ENCODE measurements at regions not wholly inside any gene's neighbourhood (a gene's known extent, or its start where the extent isn't known, plus 50 kb on each side); places are given as distances from the start of the nearest gene placed in this dataset.

DNA sequence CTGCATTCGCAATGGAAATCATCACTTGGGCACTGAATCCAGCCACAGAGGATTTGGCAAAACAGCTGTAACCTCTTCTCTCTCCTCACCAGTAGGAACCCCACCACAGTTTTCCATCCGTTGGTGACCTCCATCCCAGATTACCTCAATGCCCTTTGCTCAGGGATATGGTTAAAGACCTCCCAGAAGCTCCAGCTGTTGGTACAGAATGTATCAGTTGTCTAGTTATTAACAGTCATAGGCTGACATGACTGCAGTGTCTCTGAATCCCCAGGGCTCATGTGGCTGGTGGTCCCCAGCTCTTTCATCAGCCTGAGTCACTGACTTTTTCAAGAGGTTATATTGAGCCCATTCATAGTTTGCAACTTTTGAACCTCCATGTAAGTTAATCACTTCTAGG, 189.8 kb upstream of the HHIP start:
- in situ Hi-C loops (cut with MboI; ENCODE audit: low pct_unique_long_range_greater_than_20kb, low sequenced_read_pairs, unreplicated experiment) = no loop called here
- TF ChIP-seq, protein P1, sequence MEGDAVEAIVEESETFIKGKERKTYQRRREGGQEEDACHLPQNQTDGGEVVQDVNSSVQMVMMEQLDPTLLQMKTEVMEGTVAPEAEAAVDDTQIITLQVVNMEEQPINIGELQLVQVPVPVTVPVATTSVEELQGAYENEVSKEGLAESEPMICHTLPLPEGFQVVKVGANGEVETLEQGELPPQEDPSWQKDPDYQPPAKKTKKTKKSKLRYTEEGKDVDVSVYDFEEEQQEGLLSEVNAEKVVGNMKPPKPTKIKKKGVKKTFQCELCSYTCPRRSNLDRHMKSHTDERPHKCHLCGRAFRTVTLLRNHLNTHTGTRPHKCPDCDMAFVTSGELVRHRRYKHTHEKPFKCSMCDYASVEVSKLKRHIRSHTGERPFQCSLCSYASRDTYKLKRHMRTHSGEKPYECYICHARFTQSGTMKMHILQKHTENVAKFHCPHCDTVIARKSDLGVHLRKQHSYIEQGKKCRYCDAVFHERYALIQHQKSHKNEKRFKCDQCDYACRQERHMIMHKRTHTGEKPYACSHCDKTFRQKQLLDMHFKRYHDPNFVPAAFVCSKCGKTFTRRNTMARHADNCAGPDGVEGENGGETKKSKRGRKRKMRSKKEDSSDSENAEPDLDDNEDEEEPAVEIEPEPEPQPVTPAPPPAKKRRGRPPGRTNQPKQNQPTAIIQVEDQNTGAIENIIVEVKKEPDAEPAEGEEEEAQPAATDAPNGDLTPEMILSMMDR (IDR thresholded peaks at IDR 0.05; ENCODE audit: extremely low read depth, insufficient read depth, missing control alignments) = no peak
- no peak for DNase-seq (ENCODE audit: low spot score)

DNA sequence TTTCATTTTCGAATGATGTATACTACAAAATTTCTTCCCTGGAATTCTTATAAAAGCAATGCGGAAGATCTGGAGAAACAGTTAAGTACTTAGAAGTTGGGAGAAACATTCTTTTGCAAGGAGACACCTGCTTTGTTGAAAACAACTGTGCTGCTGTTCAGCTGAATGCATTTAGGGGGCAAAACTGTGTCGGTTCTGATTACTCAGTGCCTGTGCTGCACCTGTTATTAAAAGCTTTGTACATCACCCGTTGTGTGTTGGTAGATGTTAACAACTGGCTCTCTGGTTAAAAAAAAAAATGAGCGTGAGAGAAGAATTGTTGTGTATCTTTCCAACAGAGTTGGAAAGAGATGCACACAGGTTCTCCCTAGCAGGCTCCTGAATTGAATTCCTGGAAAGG, 184.1 kb upstream of the HHIP start:
- DNase-seq (ENCODE audit: low spot score) = no peak
- TF ChIP-seq, protein P1 (IDR thresholded peaks at IDR 0.05; ENCODE audit: extremely low read depth, insufficient read depth, missing control alignments) = no peak
- in situ Hi-C loops (cut with MboI; ENCODE audit: low pct_unique_long_range_greater_than_20kb, low sequenced_read_pairs, unreplicated experiment) = no loop called here

DNA sequence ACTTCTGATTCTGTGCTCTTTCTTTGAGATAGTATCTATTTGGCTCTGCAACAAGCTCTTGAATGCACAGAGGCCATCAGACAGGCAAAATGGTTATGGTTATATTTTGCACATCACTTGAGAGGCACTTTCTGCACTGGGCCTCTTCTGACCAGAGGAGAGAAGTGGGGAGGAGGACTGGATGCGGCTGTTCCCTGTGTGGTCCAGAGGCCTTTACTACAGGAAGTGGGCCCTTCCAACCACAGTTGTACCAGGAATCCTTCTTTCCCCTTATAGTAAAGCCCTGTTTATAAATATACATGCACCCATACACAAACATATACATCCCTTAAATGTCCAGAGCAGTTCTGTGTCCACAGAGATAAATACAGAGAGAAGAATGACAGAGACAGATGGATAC, 182.7 kb upstream of the HHIP start:
- TF ChIP-seq, protein P1 (IDR thresholded peaks at IDR 0.05; ENCODE audit: extremely low read depth, insufficient read depth, missing control alignments) = no peak
- DNase-seq (ENCODE audit: low spot score) = no peak
- in situ Hi-C loops (cut with MboI; ENCODE audit: low pct_unique_long_range_greater_than_20kb, low sequenced_read_pairs, unreplicated experiment) = no loop called here

DNA sequence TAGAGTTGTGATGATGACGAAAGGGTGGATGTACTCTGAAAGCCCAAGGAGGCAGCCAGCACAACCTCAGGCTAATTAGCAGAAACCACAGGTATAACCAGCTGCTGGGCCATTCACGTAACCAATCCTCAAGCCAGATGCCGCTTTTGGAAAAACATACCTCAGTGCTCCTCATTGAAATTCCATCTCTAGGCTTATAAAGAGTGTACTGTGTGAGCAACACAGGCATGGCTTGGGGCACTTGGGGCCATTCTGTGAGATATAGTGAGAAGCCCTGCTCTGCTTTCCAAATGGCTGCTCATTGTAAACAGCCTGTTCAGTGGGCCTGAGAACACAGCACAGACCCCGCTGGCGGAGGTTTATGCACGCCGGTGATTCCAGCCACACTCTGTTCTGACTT, 182.1 kb upstream of the HHIP start:
- TF ChIP-seq, protein P1 (IDR thresholded peaks at IDR 0.05; ENCODE audit: extremely low read depth, insufficient read depth, missing control alignments) = no peak
- in situ Hi-C loops (cut with MboI; ENCODE audit: low pct_unique_long_range_greater_than_20kb, low sequenced_read_pairs, unreplicated experiment) = no loop called here
- DNase-seq (ENCODE audit: low spot score) = no peak

DNA sequence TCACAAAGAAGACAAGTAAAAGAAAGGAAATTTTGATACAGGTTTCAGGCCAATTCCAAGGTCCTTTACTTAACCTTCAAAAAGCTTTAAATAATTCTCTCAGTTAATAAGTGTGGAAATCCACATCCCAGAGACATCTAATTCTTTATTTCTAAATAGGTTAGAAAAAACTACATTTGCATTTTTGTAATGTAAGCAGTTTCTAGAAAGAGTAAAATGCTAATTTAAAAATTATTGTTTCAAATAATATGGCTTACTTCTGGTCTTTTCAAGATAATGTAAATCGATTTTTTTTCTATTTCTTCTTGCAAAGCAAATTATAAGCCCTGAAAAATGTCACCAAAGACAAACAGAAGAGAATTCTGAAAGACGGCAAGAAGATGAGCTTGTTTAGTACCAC, 180.4 kb upstream of the HHIP start:
- no peak for DNase-seq (ENCODE audit: low spot score)
- TF ChIP-seq, protein P1 (IDR thresholded peaks at IDR 0.05; ENCODE audit: extremely low read depth, insufficient read depth, missing control alignments) = no peak
- in situ Hi-C loops (cut with MboI; ENCODE audit: low pct_unique_long_range_greater_than_20kb, low sequenced_read_pairs, unreplicated experiment) = no loop called here

DNA sequence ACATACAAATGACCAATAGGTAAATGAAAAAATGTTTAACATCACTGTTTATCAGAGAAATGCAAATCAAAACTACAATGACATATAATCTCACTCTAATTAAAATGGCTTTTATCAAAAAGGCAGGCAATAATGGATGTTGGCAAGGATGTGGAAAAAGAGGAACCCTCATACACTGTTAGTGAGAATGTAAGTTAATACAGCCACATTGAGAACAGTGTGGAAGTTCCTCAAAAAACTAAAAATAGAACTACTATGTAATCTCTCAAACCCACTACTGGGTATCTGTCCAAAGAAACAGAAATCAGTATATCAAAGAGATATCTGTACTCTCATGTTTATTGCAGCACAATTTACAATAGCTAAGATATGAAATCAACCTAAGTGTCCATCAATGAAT, 165.9 kb upstream of the HHIP start:
- no peak for DNase-seq (ENCODE audit: low spot score)
- TF ChIP-seq, protein P1 (IDR thresholded peaks at IDR 0.05; ENCODE audit: extremely low read depth, insufficient read depth, missing control alignments) = no peak
- in situ Hi-C loops (cut with MboI; ENCODE audit: low pct_unique_long_range_greater_than_20kb, low sequenced_read_pairs, unreplicated experiment) = no loop called here

DNA sequence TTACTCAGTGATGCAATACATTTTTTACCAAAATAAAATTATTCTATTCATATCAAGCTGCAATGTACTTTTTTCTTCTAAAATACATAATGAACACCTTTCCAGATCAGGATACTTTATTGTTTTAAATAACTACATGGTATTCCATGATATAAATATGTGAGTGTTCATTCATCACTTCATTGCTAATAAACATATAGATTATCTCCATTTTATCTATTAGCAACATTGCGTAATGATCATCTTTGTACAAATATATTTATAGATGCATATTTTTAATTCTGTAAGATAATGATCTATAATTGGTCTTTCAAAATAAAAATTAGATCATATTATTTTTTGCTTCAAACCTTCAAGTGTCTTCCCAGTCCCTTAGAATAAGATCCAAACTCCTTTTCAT, 156.1 kb upstream of the HHIP start:
- no peak for DNase-seq (ENCODE audit: low spot score)
- in situ Hi-C loops (cut with MboI; ENCODE audit: low pct_unique_long_range_greater_than_20kb, low sequenced_read_pairs, unreplicated experiment) = no loop called here
- TF ChIP-seq, protein P1 (IDR thresholded peaks at IDR 0.05; ENCODE audit: extremely low read depth, insufficient read depth, missing control alignments) = no peak

All from GM13977 (cell line).